Breast epithelium (tissue), 3 donors: ENCODE measurements at regions not wholly inside any gene's neighbourhood (a gene's known extent, or its start where the extent isn't known, plus 50 kb on each side); places are given as distances from the start of the nearest gene placed in this dataset.

Source experiments
- POLR2A ChIP-seq: fragments of 450-650 bp; IDR thresholded peaks from one replicate; pipeline ENCODE4 v1.6.1; 2016; ENCODE audit warnings: antibody characterized with exemption, mild to moderate bottlenecking, moderate library complexity
- POLR2AphosphoS5 ChIP-seq, 3 donors: sonication (generic); formaldehyde crosslinking; IDR thresholded peaks; one replicate each; pipeline ENCODE4 v1.6.1; 2017; ENCODE audit warnings: antibody characterized with exemption in 3 of 3

DNA sequence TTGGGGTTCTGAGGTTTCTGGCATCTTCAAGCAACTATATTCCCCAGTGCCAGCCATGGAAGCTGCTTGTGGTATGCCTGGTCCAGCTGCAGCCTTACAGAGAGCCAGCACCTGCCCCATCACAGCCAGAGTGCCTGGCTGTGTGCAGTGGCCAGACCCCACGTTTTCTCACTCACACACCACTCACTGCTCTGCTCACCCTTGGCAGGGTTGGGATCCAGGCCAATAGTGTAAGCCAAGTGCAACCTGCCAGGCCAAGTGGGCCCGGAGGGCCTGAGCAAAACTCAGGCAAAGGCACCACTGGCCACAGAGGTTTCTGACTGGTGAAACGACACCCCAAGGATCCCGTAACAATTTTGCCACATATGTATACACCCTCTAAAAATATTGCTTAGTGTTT is 67.9 kb upstream of the EYA4 start:
- TF ChIP-seq POLR2AphosphoS5 (IDR thresholded peaks at IDR 0.05) = no peak
- no peak for TF ChIP-seq POLR2A
